Ectodermal cell (in vitro differentiated cells): ENCODE measurements at regions not wholly inside any gene's neighbourhood (a gene's known extent, or its start where the extent isn't known, plus 50 kb on each side); places are given as distances from the start of the nearest gene placed in this dataset.
"Not testable (repeated sequence)": the region's sequence is repeated elsewhere in the genome, so short reads cannot be mapped to it uniquely, and the experiment has no call there.

ENCODE experiments used
- H3K27ac ChIP-seq: 2 replicates; pipeline ENCODE4 v1.7.0; 2013; ENCODE audit warnings: mild to moderate bottlenecking, low read depth, low read length; ENCODE audit not compliant: insufficient read depth, poor library complexity, severe bottlenecking
- H3K27me3 ChIP-seq: 2 replicates; pipeline ENCODE4 v1.7.0; 2013; ENCODE audit warnings: mild to moderate bottlenecking, low read length; ENCODE audit not compliant: insufficient read depth, control insufficient read depth, poor library complexity, severe bottlenecking
- H3K36me3 ChIP-seq: one replicate; pipeline ENCODE4 v1.7.0; 2013; ENCODE audit warnings: low read length; ENCODE audit not compliant: control insufficient read depth, insufficient read depth
- H3K4me1 ChIP-seq: one replicate; pipeline ENCODE4 v1.7.0; 2013; ENCODE audit warnings: low read length; ENCODE audit not compliant: control insufficient read depth, insufficient read depth
- H3K4me3 ChIP-seq: 2 replicates; pipeline ENCODE4 v1.7.0; 2013; ENCODE audit warnings: low read depth, low read length, control low read depth; ENCODE audit not compliant: insufficient read depth
- H3K9me3 ChIP-seq: 2 replicates; pipeline ENCODE4 v1.7.0; 2013; ENCODE audit warnings: mild to moderate bottlenecking, low read length, moderate library complexity; ENCODE audit not compliant: control insufficient read depth
- WGBS, 2 experiments: methylation state at CpG; one replicate each; pipeline ENCODE4 v1.1.7; 2013; ENCODE audit warnings: missing lambda C conversion rate in 2 of 2; 5-methylcytosine and 5-hydroxymethylcytosine counted together

DNA sequence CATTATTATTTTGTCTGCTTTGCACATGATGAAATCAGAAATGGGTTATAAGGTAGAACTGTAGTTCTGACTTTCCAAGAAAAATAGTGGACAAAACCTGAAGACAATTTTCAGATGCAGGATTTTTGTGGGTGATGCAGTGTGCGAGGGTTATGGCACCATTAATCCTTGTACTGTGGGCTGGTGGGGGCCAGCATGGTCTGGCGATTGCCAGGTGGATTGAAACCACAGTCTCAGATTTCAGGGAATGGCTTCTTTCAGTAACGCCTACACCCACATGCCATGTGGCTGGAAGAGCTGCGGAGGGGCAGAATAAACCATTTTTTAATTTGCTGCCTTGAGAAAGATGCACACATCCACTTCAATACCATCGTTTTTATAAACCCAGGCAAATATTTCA, 150.5 kb downstream of the ARSF start:
- Histone ChIP-seq H3K36me3 (no peaks in the 10 kb centered on the region), H3K9me3 (no peaks in the 10 kb centered on the region), H3K4me1 (no peaks in the 10 kb centered on the region), H3K4me3 (no peak overlapping the region), H3K27ac (no peak overlapping the region), H3K27me3 (no peaks in the 10 kb centered on the region)
- WGBS, 2 experiments: 79 to 86% methylated on average over 5 of the region's 5 CpGs

DNA sequence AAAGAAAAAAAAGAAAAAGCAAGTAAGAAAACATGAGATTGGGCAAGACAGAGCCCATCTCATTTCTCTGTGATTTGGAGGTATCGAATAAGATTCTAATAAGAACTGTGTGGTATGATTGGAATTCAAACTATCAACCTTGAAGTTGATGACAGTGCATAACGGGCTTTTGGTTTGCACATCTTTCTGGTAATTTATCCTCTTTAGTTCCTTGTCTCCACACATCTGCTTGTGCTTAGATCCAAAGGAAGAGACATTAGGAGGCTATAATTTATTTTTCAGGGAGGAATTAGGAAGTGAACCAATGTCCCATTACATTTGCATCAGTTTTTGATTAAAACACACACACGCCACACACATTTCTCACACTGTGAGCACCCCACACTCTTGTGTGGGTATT, 149.9 kb downstream of the ARSF start:
- Histone ChIP-seq H3K4me3 (no peak overlapping the region), H3K27me3 (no peaks in the 10 kb centered on the region), H3K9me3 (no peaks in the 10 kb centered on the region), H3K4me1 (no peaks in the 10 kb centered on the region), H3K27ac (no peak overlapping the region), H3K36me3 (no peaks in the 10 kb centered on the region)
- WGBS, 2 experiments: 92 to 98% methylated on average over 2 of the region's 3 CpGs

DNA sequence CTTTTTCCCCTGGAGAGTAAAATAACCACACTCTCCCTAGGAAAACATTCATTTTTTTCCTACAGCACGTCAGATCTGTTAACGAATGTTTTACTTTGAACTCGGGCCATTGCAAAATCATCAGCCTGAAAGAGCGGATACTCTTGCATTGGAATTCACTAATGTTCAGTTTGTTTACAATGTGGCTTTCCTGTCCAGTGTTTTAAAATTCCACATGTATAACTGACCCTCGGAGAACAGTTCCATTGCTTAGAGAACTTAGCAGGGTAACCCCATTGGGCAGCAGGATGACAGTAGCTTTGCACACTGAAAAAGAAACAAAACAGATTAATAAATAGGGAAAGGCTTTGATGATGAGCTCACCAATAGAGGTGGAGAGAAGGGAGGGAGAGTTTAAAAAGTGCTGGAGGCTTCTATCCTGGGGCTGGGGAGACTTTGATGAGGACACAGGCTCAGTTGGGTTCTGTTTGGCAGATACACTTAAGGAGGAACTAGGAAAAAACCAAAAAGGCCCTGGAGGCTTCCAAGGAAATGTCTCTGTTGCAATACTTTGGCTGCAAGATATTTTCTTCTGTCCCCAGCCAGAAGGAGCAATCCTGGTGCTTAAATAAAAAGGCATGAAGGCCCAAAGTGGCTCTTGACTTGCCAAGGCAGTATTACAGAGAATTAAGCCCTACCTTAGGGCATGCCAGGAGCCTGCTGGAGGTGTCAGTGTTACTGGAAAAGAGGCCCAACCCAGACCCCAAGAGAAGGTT, 143.1 kb downstream of the ARSF start:
- Histone ChIP-seq H3K36me3 (no peaks in the 10 kb centered on the region), H3K27me3 (no peaks in the 10 kb centered on the region), H3K27ac (no peak overlapping the region), H3K9me3 (no peaks in the 10 kb centered on the region), H3K4me1 (no peaks in the 10 kb centered on the region), H3K4me3 (no peak overlapping the region)
- WGBS, 2 experiments: 92% methylated on average over 5 of the region's 5 CpGs

DNA sequence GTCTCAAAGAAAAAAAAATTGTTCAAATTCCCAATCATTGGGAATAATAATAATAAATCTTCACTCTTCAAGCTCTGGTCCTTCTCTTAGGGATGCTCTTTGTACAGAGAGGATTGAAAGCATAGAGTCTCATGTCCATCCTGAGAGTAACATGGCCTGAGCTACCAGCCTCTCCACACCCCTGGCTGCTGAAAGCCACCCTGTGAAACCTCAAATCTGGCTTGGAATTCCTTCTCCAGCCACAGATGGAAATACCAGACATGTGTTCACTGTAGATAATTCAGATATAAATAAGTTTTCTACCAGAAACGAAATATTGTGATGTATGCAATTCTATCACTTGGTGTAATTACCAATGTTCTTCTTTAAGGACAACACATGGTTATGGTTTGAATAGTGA, 140.6 kb downstream of the ARSF start:
- H3K9me3 ChIP-seq: no peaks in the 10 kb centered on the region
- no CpG with 5 or more reads among the region's 1 CpG for WGBS, 2 experiments
- no peaks in the 10 kb centered on the region for H3K27me3 ChIP-seq
- no peak overlapping the region for H3K27ac ChIP-seq
- peaks cover under 1% of the 10 kb centered on the region for H3K4me1 ChIP-seq
- H3K4me3 ChIP-seq: no peak overlapping the region
- no peaks in the 10 kb centered on the region for H3K36me3 ChIP-seq

DNA sequence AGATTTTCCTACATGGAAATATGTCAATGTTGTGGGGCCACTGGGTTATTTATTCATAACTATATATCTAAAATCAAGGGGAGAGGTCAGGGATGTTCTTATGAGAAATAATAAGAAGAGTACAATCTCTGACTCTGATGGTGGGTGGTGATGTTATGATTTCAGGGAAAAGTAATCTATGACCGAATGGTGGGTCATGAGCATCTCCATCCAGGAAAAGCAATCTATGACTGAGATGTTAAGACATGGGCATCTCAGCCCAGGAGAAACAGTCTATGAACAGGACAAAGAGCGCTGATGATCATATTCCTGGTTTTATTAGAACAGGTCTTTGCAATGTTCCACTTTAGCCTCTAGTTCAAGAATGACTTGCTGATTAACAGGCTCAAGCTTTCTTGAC, 137.1 kb downstream of the ARSF start:
- no peak overlapping the region for H3K4me3 ChIP-seq
- 100% methylated on average over 2 of the region's 2 CpGs for WGBS, 2 experiments
- H3K27me3 ChIP-seq: no peaks in the 10 kb centered on the region
- no peaks in the 10 kb centered on the region for H3K36me3 ChIP-seq
- peaks cover 5% of the 10 kb centered on the region for H3K4me1 ChIP-seq
- no peaks in the 10 kb centered on the region for H3K9me3 ChIP-seq
- no peak overlapping the region for H3K27ac ChIP-seq

DNA sequence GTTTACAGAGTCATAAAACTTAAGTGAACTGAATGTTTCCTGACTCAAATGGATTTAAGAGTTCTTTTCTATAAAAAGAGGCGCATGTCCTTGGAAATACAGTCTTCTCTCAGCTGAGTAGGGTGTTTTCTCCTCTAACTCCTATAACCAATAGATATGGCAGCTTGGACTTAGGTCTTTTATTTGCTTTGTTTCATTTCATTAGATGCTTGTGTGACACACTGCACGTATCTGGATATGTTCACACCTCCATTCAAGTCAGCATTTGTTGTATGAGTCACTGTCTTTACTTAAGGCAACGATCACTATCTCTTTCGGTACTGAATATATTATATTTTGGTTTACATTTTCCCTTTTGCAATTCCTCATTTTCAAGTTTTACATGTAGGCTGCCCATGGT, 136.6 kb downstream of the ARSF start:
- Histone ChIP-seq H3K4me3 (no peak overlapping the region), H3K36me3 (no peaks in the 10 kb centered on the region), H3K27me3 (no peaks in the 10 kb centered on the region), H3K9me3 (no peaks in the 10 kb centered on the region), H3K27ac (no peak overlapping the region), H3K4me1 (peaks cover 5% of the 10 kb centered on the region)
- 79% methylated on average over 4 of the region's 4 CpGs; no CpG with 5 or more reads in 1 of the 2 experiments for WGBS, 2 experiments

DNA sequence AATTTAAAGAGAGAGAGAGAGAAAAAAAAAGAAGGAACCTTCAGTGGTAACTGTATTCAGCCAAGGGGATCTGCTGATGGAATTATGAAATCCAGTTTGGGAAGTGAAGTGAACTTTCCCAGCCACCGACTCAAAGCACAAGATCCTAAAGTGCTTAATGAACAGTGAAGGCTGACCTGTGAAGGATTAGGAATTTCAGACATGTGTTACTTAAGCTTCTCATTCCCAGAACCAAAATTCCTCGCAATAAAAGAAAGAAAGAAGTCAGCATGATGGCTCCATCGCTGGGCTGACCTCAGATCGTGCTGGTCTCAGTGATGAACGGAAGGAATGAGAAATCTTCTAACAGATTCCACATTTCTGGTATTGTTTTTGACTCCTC, 135.2 kb downstream of the ARSF start:
- peaks cover 5% of the 10 kb centered on the region for H3K4me1 ChIP-seq
- no peaks in the 10 kb centered on the region for H3K9me3 ChIP-seq
- no peak overlapping the region for H3K27ac ChIP-seq
- no peaks in the 10 kb centered on the region for H3K36me3 ChIP-seq
- WGBS, 2 experiments: 36 to 66% methylated on average over 3 to 5 of the region's 5 CpGs
- no peaks in the 10 kb centered on the region for H3K27me3 ChIP-seq
- H3K4me3 ChIP-seq: no peak overlapping the region

DNA sequence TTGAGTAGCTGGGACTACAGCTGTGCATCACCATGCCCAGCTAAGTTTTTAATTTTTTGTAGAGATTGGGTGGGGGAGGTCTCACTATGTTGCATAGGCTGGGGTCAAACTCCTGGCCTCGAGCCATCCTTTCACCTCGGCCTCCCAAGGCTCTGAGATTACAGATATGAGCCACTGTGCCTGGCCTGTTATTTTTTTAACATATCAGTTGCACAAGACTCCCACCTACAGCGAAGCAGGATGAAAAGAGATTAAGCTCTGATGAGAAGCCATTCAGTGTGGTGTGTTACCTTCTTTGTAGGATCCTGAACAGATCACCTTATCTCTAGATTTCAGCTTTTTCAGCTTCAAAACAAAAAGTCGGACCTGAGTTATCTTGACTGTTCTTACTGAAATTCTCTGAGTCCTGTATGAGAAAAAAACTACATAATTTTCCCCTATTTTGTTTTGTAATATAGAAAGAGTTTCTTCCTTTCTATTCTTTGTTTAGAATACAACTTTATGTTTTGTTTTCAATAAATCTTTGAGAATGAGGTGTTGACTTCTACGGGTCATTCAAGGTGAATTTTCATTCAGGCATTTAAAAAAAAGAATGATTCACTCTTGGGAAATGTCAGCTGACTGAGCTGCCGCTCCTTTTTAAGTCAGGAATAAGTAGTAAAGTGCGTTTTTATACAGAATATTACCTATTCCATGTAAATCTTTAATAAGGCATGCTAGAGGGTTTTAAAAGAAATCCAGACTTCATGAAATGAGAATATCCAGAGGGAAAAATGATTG, 134.6 kb downstream of the ARSF start:
- no peak overlapping the region for H3K27ac ChIP-seq

DNA sequence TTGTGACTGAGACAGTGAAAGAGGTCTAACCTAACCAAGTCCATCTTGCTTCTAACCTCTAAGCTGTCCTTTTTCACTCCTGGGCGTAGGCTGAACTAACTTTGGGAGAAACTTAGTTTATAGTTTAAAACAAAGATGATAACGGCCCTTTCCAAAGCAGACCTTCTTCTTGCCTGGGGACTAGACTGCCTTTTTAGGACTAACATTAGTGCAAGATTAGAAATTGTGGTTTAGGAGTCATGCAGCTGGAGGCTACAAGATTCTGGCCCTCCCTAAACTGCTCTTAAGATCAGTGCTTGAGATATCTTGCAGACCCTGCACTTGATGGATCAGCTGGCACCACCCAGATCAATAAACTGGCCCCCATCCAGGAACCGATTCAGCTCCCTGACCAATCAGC, 130.9 kb downstream of the ARSF start:
- H3K27me3 ChIP-seq, H3K36me3 ChIP-seq, H3K27ac ChIP-seq, H3K9me3 ChIP-seq, H3K4me1 ChIP-seq, H3K4me3 ChIP-seq: not testable (repeated sequence)
- whole genome bisulfite sequencing, 2 experiments: 91 to 99% methylated on average over 3 of the region's 3 CpGs

More for the DNA sequence above, 134.6 kb downstream of the ARSF start:
- no peaks in the 10 kb centered on the region for H3K9me3 ChIP-seq
- H3K4me1 ChIP-seq: peaks cover 5% of the 10 kb centered on the region
- H3K4me3 ChIP-seq: no peak overlapping the region
- 80 to 87% methylated on average over 3 to 5 of the region's 7 CpGs for WGBS, 2 experiments
- no peaks in the 10 kb centered on the region for H3K36me3 ChIP-seq
- H3K27me3 ChIP-seq: no peaks in the 10 kb centered on the region

DNA sequence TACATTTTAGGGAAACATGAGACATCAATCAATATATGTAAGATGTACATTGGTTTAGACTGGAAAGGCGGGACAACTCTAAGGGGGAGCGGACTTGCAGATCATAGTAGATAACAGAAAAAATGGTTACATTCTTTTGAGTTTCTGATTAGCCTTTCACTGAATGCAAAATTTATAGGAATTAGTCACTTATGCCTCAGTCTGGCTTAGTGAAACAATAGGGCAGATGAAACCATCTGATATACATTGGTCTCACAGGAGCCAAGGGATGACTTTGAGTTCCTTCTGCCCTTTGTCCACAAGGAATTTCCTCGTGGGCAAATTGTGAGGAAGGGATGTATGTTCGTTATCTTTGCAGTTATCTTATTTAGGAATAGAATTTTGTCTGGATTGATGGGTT, 128.2 kb downstream of the ARSF start:
- WGBS, 2 experiments: 90 to 98% methylated on average over 4 of the region's 4 CpGs
- Histone ChIP-seq H3K27me3 (no peaks in the 10 kb centered on the region), H3K27ac (no peak overlapping the region), H3K36me3 (no peaks in the 10 kb centered on the region), H3K4me3 (no peak overlapping the region), H3K9me3 (no peaks in the 10 kb centered on the region), H3K4me1 (peaks cover 4% of the 10 kb centered on the region)
